Small intestine (tissue), 7 donors: ENCODE measurements at regions not wholly inside any gene's neighbourhood (a gene's known extent, or its start where the extent isn't known, plus 50 kb on each side); places are given as distances from the start of the nearest gene placed in this dataset.

ENCODE experiments used
- DNase-seq, 2 donors: peaks; one replicate each; pipeline versions ENCODE4 v3.0.0 to v3.0.0-alpha.2; 2013
- FAIRE-seq: peaks from 2 replicates; lab custom pipeline; 2012; peaks lifted over from hg19 to GRCh38; lab: Jason Lieb, UNC
- H3K27ac ChIP-seq, 3 donors: one replicate each; pipeline ENCODE4 v1.5.1; 2013; ENCODE audit warnings: low read length in 2 of 3, mild to moderate bottlenecking in 2 of 3, control low read depth in 1 of 3, inconsistent platforms in 1 of 3, low read depth in 1 of 3, moderate library complexity in 1 of 3
- H3K27me3 ChIP-seq, 3 donors: one replicate each; pipeline ENCODE4 v1.6.1; 2013; ENCODE audit warnings: low read length in 3 of 3, inconsistent platforms in 1 of 3; ENCODE audit not compliant: control insufficient read depth in 3 of 3, insufficient read depth in 3 of 3
- H3K36me3 ChIP-seq, 3 donors: one replicate each; pipeline ENCODE4 v1.6.1; 2013; ENCODE audit warnings: low read length in 3 of 3, inconsistent platforms in 1 of 3, low read depth in 1 of 3, mild to moderate bottlenecking in 1 of 3, moderate library complexity in 1 of 3; ENCODE audit not compliant: control insufficient read depth in 3 of 3, insufficient read depth in 2 of 3
- H3K4me1 ChIP-seq, 3 donors: one replicate each; pipeline ENCODE4 v1.6.1; 2013; ENCODE audit warnings: low read length in 2 of 3, inconsistent platforms in 1 of 3, low read depth in 1 of 3, mild to moderate bottlenecking in 1 of 3, moderate library complexity in 1 of 3; ENCODE audit not compliant: control insufficient read depth in 3 of 3, insufficient read depth in 2 of 3
- H3K4me3 ChIP-seq, 3 donors: one replicate each; pipeline ENCODE4 v1.5.1; 2013; ENCODE audit warnings: low read length in 3 of 3, control low read depth in 1 of 3, inconsistent platforms in 1 of 3, low read depth in 1 of 3, mild to moderate bottlenecking in 1 of 3, moderate library complexity in 1 of 3
- H3K9me3 ChIP-seq, 2 donors: one replicate each; pipeline ENCODE4 v1.6.1; 2013; ENCODE audit warnings: low read depth in 1 of 2, low read length in 1 of 2; ENCODE audit not compliant: control insufficient read depth in 2 of 2, insufficient read depth in 1 of 2
- WGBS, 3 donors: extraction: QIAGEN DNeasy Blood & Tissue Kit; methylation state at CpG; one replicate each; pipeline ENCODE4 v1.1.7; 2013; 5-methylcytosine and 5-hydroxymethylcytosine counted together
- donor health status: healthy with polysubstance abuse.
- donor health status: control.
- donor health status: control.
- donor health status: Bipolar disorder and iron deficiency.
- donor health status: healthy.

GRCh38 chr12:114735011-114735410 lies 51.0 kb upstream of the TBX3 start:
- H3K27ac ChIP-seq, result no peak overlapping the region
- 57 to 88% (median 63%) methylated on average over 12 of the region's 12 CpGs for WGBS, 3 donors
- H3K4me1 ChIP-seq, result peaks cover 0 to 22% (median 3%) of the 10 kb centered on the region in 3 donors
- H3K4me3 ChIP-seq, result no peak overlapping the region
- DNase-seq, result no peak
- H3K9me3 ChIP-seq, result peaks cover 0 to 8% of the 10 kb centered on the region in 2 donors
- no peaks in the 10 kb centered on the region for H3K36me3 ChIP-seq
- peaks cover 0 to 32% (median 5%) of the 10 kb centered on the region in 3 donors for H3K27me3 ChIP-seq
- no peak for FAIRE-seq

- H3K4me1 ChIP-seq, result peaks cover 0 to 22% (median 3%) of the 10 kb centered on the region in 3 donors
- no peaks in the 10 kb centered on the region for H3K36me3 ChIP-seq
- peaks cover 0 to 8% of the 10 kb centered on the region in 2 donors for H3K9me3 ChIP-seq
- peaks cover 0 to 32% (median 5%) of the 10 kb centered on the region in 3 donors for H3K27me3 ChIP-seq
- no peak for FAIRE-seq
- DNase-seq, result peak in 1 of 2 donors; percentile 34
- WGBS, 3 donors, result 31 to 55% (median 40%) methylated on average over 9 of the region's 9 CpGs
- no peak overlapping the region for H3K4me3 ChIP-seq
- no peak overlapping the region for H3K27ac ChIP-seq
These were observed 49.9 kb upstream of the TBX3 start for GRCh38 chr12:114733919-114734318.
